BLaER1 (cell line): ENCODE measurements at regions not wholly inside any gene's neighbourhood (a gene's known extent, or its start where the extent isn't known, plus 50 kb on each side); places are given as distances from the start of the nearest gene placed in this dataset.
"Not testable (repeated sequence)": the region's sequence is repeated elsewhere in the genome, so short reads cannot be mapped to it uniquely, and the experiment has no call there.

Experiments
- H3K27ac ChIP-seq: shearing (Covaris generic); formaldehyde crosslinking; 2 replicates; pipeline ENCODE4 v1.8.1; 2022
- H3K27me3 ChIP-seq: shearing (Covaris generic); formaldehyde crosslinking; 2 replicates; pipeline ENCODE4 v1.8.1; 2022
- H3K36me3 ChIP-seq: shearing (Covaris generic); formaldehyde crosslinking; 2 replicates; pipeline ENCODE4 v1.8.1; 2022
- H3K4me1 ChIP-seq: shearing (Covaris generic); formaldehyde crosslinking; 2 replicates; pipeline ENCODE4 v1.8.1; 2022
- H3K4me2 ChIP-seq: shearing (Covaris generic); formaldehyde crosslinking; 2 replicates; pipeline ENCODE4 v1.8.1; 2022
- H3K4me3 ChIP-seq: shearing (Covaris generic); formaldehyde crosslinking; 2 replicates; pipeline ENCODE4 v1.8.1; 2022
- H3K9ac ChIP-seq: shearing (Covaris generic); formaldehyde crosslinking; 2 replicates; pipeline ENCODE4 v1.8.1; 2022
- H3K9me3 ChIP-seq: shearing (Covaris generic); formaldehyde crosslinking; 2 replicates; pipeline ENCODE4 v1.8.1; 2022
- H4K20me1 ChIP-seq: shearing (Covaris generic); formaldehyde crosslinking; 2 replicates; pipeline ENCODE4 v1.8.1; 2022
- Cebpa-rat ChIP-seq: shearing (Covaris generic); IDR thresholded peaks from 2 replicates; pipeline ENCODE4 v1.8.1; 2022

GRCh38 chr12:23356440-23356839 is 593.0 kb downstream of the SOX5 start:
- H3K36me3 ChIP-seq: no peaks in the 10 kb centered on the region
- no peaks in the 10 kb centered on the region for H3K27me3 ChIP-seq
- H3K4me3 ChIP-seq: no peak overlapping the region
- no peaks in the 10 kb centered on the region for H3K9me3 ChIP-seq
- no peak overlapping the region for H3K4me2 ChIP-seq
- no peak overlapping the region for H3K27ac ChIP-seq
- H3K4me1 ChIP-seq: no peaks in the 10 kb centered on the region
- TF ChIP-seq Cebpa-rat: no peak
- H4K20me1 ChIP-seq: no peaks in the 10 kb centered on the region
- no peak overlapping the region for H3K9ac ChIP-seq

- H3K9ac ChIP-seq: no peak overlapping the region
- H4K20me1 ChIP-seq: no peaks in the 10 kb centered on the region
- H3K4me1 ChIP-seq: no peaks in the 10 kb centered on the region
- no peak for TF ChIP-seq Cebpa-rat
- H3K9me3 ChIP-seq: no peaks in the 10 kb centered on the region
- H3K27ac ChIP-seq: no peak overlapping the region
- H3K27me3 ChIP-seq: no peaks in the 10 kb centered on the region
- H3K36me3 ChIP-seq: no peaks in the 10 kb centered on the region
- no peak overlapping the region for H3K4me3 ChIP-seq
- no peak overlapping the region for H3K4me2 ChIP-seq
Observed at GRCh38 chr12:23356927-23357708, 592.4 kb downstream of the SOX5 start.

- H3K36me3 ChIP-seq: no peaks in the 10 kb centered on the region
- H3K4me3 ChIP-seq: no peak overlapping the region
- no peak overlapping the region for H3K4me2 ChIP-seq
- H3K9ac ChIP-seq: no peak overlapping the region
- no peaks in the 10 kb centered on the region for H3K4me1 ChIP-seq
- H3K27ac ChIP-seq: no peak overlapping the region
- peaks cover 15% of the 10 kb centered on the region for H3K9me3 ChIP-seq
- H4K20me1 ChIP-seq: no peaks in the 10 kb centered on the region
- no peaks in the 10 kb centered on the region for H3K27me3 ChIP-seq
- TF ChIP-seq Cebpa-rat: no peak
Observed at GRCh38 chr12:23359975-23360701, 589.3 kb downstream of the SOX5 start.

- H3K4me3 ChIP-seq: no peak overlapping the region
- no peaks in the 10 kb centered on the region for H4K20me1 ChIP-seq
- no peak overlapping the region for H3K27ac ChIP-seq
- no peak for TF ChIP-seq Cebpa-rat
- no peak overlapping the region for H3K4me2 ChIP-seq
- peaks cover 15% of the 10 kb centered on the region for H3K9me3 ChIP-seq
- no peaks in the 10 kb centered on the region for H3K36me3 ChIP-seq
- no peaks in the 10 kb centered on the region for H3K27me3 ChIP-seq
- H3K9ac ChIP-seq: no peak overlapping the region
- H3K4me1 ChIP-seq: no peaks in the 10 kb centered on the region
Observed at GRCh38 chr12:23361971-23362370, 587.5 kb downstream of the SOX5 start.

- no peaks in the 10 kb centered on the region for H3K27me3 ChIP-seq
- no peak overlapping the region for H3K4me2 ChIP-seq
- H3K36me3 ChIP-seq: no peaks in the 10 kb centered on the region
- no peak overlapping the region for H3K27ac ChIP-seq
- H3K9me3 ChIP-seq: peaks cover 12% of the 10 kb centered on the region
- no peaks in the 10 kb centered on the region for H3K4me1 ChIP-seq
- no peaks in the 10 kb centered on the region for H4K20me1 ChIP-seq
- H3K4me3 ChIP-seq: no peak overlapping the region
- no peak for TF ChIP-seq Cebpa-rat
- H3K9ac ChIP-seq: no peak overlapping the region
Observed at GRCh38 chr12:23368590-23368989, 580.9 kb downstream of the SOX5 start.

- no peaks in the 10 kb centered on the region for H4K20me1 ChIP-seq
- H3K9me3 ChIP-seq: peaks cover 16% of the 10 kb centered on the region
- H3K27me3 ChIP-seq: no peaks in the 10 kb centered on the region
- H3K4me1 ChIP-seq: no peaks in the 10 kb centered on the region
- H3K27ac ChIP-seq: no peak overlapping the region
- no peak overlapping the region for H3K9ac ChIP-seq
- no peak overlapping the region for H3K4me2 ChIP-seq
- no peaks in the 10 kb centered on the region for H3K36me3 ChIP-seq
- no peak for TF ChIP-seq Cebpa-rat
- H3K4me3 ChIP-seq: no peak overlapping the region
Observed at GRCh38 chr12:23375621-23376020, 573.8 kb downstream of the SOX5 start.

- no peak overlapping the region for H3K4me3 ChIP-seq
- H3K27ac ChIP-seq: no peak overlapping the region
- H3K36me3 ChIP-seq: no peaks in the 10 kb centered on the region
- H3K27me3 ChIP-seq: no peaks in the 10 kb centered on the region
- TF ChIP-seq Cebpa-rat: no peak
- no peaks in the 10 kb centered on the region for H4K20me1 ChIP-seq
- no peak overlapping the region for H3K4me2 ChIP-seq
- H3K4me1 ChIP-seq: no peaks in the 10 kb centered on the region
- H3K9me3 ChIP-seq: peaks cover 16% of the 10 kb centered on the region
- H3K9ac ChIP-seq: no peak overlapping the region
Observed at GRCh38 chr12:23376238-23376637, 573.2 kb downstream of the SOX5 start.

GRCh38 chr12:23380419-23381100 is 568.9 kb downstream of the SOX5 start:
- TF ChIP-seq Cebpa-rat: no peak
- Histone ChIP-seq H3K9me3 (peaks cover 16% of the 10 kb centered on the region), H3K27ac (no peak overlapping the region), H3K9ac (no peak overlapping the region), H3K4me2 (no peak overlapping the region), H3K4me1 (no peaks in the 10 kb centered on the region), H3K36me3 (no peaks in the 10 kb centered on the region), H3K27me3 (no peaks in the 10 kb centered on the region), H3K4me3 (no peak overlapping the region), H4K20me1 (no peaks in the 10 kb centered on the region)

GRCh38 chr12:23388898-23389297 is 560.6 kb downstream of the SOX5 start:
- H4K20me1 ChIP-seq, H3K4me3 ChIP-seq, H3K27me3 ChIP-seq, H3K9me3 ChIP-seq, H3K27ac ChIP-seq, H3K4me2 ChIP-seq, H3K4me1 ChIP-seq, H3K9ac ChIP-seq, H3K36me3 ChIP-seq: not testable (repeated sequence)

- not testable (repeated sequence) for H4K20me1 ChIP-seq
Observed at GRCh38 chr12:23389315-23389714, 560.2 kb downstream of the SOX5 start.

More at GRCh38 chr12:23389315-23389714, 560.2 kb downstream of the SOX5 start:
- H3K9me3 ChIP-seq, H3K36me3 ChIP-seq, H3K4me3 ChIP-seq, H3K27me3 ChIP-seq, H3K27ac ChIP-seq, H3K9ac ChIP-seq, H3K4me2 ChIP-seq, H3K4me1 ChIP-seq: not testable (repeated sequence)
